ENCODE measurements at regions not wholly inside any gene's neighbourhood (a gene's known extent, or its start where the extent isn't known, plus 50 kb on each side); places are given as distances from the start of the nearest gene placed in this dataset.

GRCh38 chr16:82224821-82225220, 54.8 kb upstream of the MPHOSPH6 start:
- no peak for FAIRE-seq
- dilution Hi-C loops (cut with MboI; ENCODE audit: extremely low pct_ligation_motif_present, low sequenced_read_pairs) (no loop called here), intact Hi-C loops (cut with micrococcal nuclease) (no loop called here)
- ChIA-PET CTCF (interaction anchor here (0.9 to 1.4 kb wide), 4 partner anchors 21 to 231 kb away, joined by 3 to 5 read pairs (median 3); no protein-coding TSS in a partner anchor), POLR2A (no interaction called here)
- Histone ChIP-seq H3K4me2 (ENCODE audit: insufficient read depth, low read length) (no peak overlapping the region), H3K9ac (replicated peaks; ENCODE audit: extremely low read depth, insufficient read depth, low read length) (no peak overlapping the region), H3K27me3 (ENCODE audit: control insufficient read depth in 2 of 2, insufficient read depth in 2 of 2, low read length in 2 of 2) (peaks cover 8 to 19% of the 10 kb centered on the region in 2 experiments), H3K4me1 (ENCODE audit: control insufficient read depth, extremely low read depth, insufficient read depth, low read length) (no peaks in the 10 kb centered on the region), H3K4me3 (replicated peaks in 1 of 3; ENCODE audit: insufficient read depth in 1 of 3, low read depth in 1 of 3, low read length in 3 of 3) (no peak overlapping the region), H3K79me2 (ENCODE audit: control insufficient read depth, insufficient read depth, low read length) (no peaks in the 10 kb centered on the region), H3K36me3 (ENCODE audit: control insufficient read depth in 2 of 2, extremely low read depth in 1 of 2, insufficient read depth in 2 of 2, low read length in 2 of 2) (no peaks in the 10 kb centered on the region), H3K9me3 (replicated peaks; ENCODE audit: control insufficient read depth, insufficient read depth, low read length) (no peaks in the 10 kb centered on the region), H3K9me1 (replicated peaks; ENCODE audit: control insufficient read depth, extremely low read depth, insufficient read depth, low read length) (no peaks in the 10 kb centered on the region), H2AFZ (ENCODE audit: low read depth, low read length) (no peak overlapping the region), H4K20me1 (replicated peaks; ENCODE audit: control insufficient read depth, extremely low read depth, insufficient read depth, low read length) (no peaks in the 10 kb centered on the region), H3K27ac (ENCODE audit: insufficient read depth, low read depth, low read length) (no peak overlapping the region)
- BruUV-seq (replicated peaks), result no TSS peak
- TF ChIP-seq POLR2A (IDR thresholded peaks at IDR 0.05; ENCODE audit: low read depth, low read length), result no peak
- no peak for TF ChIP-seq EZH2 (IDR thresholded peaks at IDR 0.05; ENCODE audit: borderline replicate concordance, low read depth, low read length, severe bottlenecking)
- TF ChIP-seq CTCF (IDR thresholded peaks at IDR 0.05; ENCODE audit: extremely low read depth in 1 of 2, insufficient read depth in 1 of 2, low read depth in 1 of 2, low read length in 2 of 2), result no peak
- DNase-seq (ENCODE audit: low read depth, low spot score), result no peak

- Histone ChIP-seq H3K9ac (replicated peaks; ENCODE audit: extremely low read depth, insufficient read depth, low read length) (no peak overlapping the region), H3K79me2 (ENCODE audit: control insufficient read depth, insufficient read depth, low read length) (no peaks in the 10 kb centered on the region), H3K27me3 (ENCODE audit: control insufficient read depth in 2 of 2, insufficient read depth in 2 of 2, low read length in 2 of 2) (peaks cover 4 to 7% of the 10 kb centered on the region in 2 experiments), H3K27ac (ENCODE audit: insufficient read depth, low read depth, low read length) (no peak overlapping the region), H3K4me1 (ENCODE audit: control insufficient read depth, extremely low read depth, insufficient read depth, low read length) (no peaks in the 10 kb centered on the region), H2AFZ (ENCODE audit: low read depth, low read length) (no peak overlapping the region), H3K4me3 (replicated peaks in 1 of 3; ENCODE audit: insufficient read depth in 1 of 3, low read depth in 1 of 3, low read length in 3 of 3) (no peak overlapping the region), H3K9me1 (replicated peaks; ENCODE audit: control insufficient read depth, extremely low read depth, insufficient read depth, low read length) (no peaks in the 10 kb centered on the region), H3K9me3 (replicated peaks; ENCODE audit: control insufficient read depth, insufficient read depth, low read length) (no peaks in the 10 kb centered on the region), H4K20me1 (replicated peaks; ENCODE audit: control insufficient read depth, extremely low read depth, insufficient read depth, low read length) (no peaks in the 10 kb centered on the region), H3K4me2 (ENCODE audit: insufficient read depth, low read length) (no peak overlapping the region), H3K36me3 (ENCODE audit: control insufficient read depth in 2 of 2, extremely low read depth in 1 of 2, insufficient read depth in 2 of 2, low read length in 2 of 2) (no peaks in the 10 kb centered on the region)
- intact Hi-C loops (cut with micrococcal nuclease), result no loop called here
- CTCF ChIA-PET, result no interaction called here
- BruUV-seq (replicated peaks), result no TSS peak
- POLR2A ChIA-PET, result no interaction called here
- TF ChIP-seq POLR2A (IDR thresholded peaks at IDR 0.05; ENCODE audit: low read depth, low read length), result no peak
- TF ChIP-seq MYC (IDR thresholded peaks at IDR 0.05; ENCODE audit: low read depth, low read length), result no peak
- no peak for TF ChIP-seq EZH2 (IDR thresholded peaks at IDR 0.05; ENCODE audit: borderline replicate concordance, low read depth, low read length, severe bottlenecking)
- no peak for TF ChIP-seq JUN (IDR thresholded peaks at IDR 0.05; ENCODE audit: borderline replicate concordance, insufficient read depth, insufficient read length, low read depth)
- TF ChIP-seq, protein P1, sequence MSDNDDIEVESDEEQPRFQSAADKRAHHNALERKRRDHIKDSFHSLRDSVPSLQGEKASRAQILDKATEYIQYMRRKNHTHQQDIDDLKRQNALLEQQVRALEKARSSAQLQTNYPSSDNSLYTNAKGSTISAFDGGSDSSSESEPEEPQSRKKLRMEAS (IDR thresholded peaks at IDR 0.05; ENCODE audit: insufficient read depth, insufficient read length), result no peak
- DNase-seq (ENCODE audit: low read depth, low spot score), result no peak
- FAIRE-seq, result no peak
- dilution Hi-C loops (cut with MboI; ENCODE audit: extremely low pct_ligation_motif_present, low sequenced_read_pairs), result no loop called here
Observed at GRCh38 chr16:82220541-82220940, 50.5 kb upstream of the MPHOSPH6 start.

Data from endothelial cell of umbilical vein (primary cell).